ENCODE measurements at regions not wholly inside any gene's neighbourhood (a gene's known extent, or its start where the extent isn't known, plus 50 kb on each side); places are given as distances from the start of the nearest gene placed in this dataset.

- POLR2A ChIA-PET, result no interaction called here
- Mint-ChIP-seq H3K9me3 (peaks cover 25% of the 10 kb centered on the region), H3K4me3 (no peak overlapping the region), H3K27me3 (ENCODE audit: low read depth) (peaks cover 27% of the 10 kb centered on the region), H3K27ac (no peak overlapping the region), H3K4me1 (peaks cover 6% of the 10 kb centered on the region; the same call in 1 of the 2 replicates), H3K36me3 (peaks cover 19% of the 10 kb centered on the region)
- CTCF ChIA-PET, result no interaction called here
- ATAC-seq (no peak), DNase-seq (ENCODE audit: low spot score) (no peak)
- TF ChIP-seq PRRX2 (CRISPR knock-in tag; IDR thresholded peaks at IDR 0.05) (no peak), FOXP1 (CRISPR knock-in tag; IDR thresholded peaks at IDR 0.05; ENCODE audit: borderline replicate concordance) (no peak), NFE2L1 (CRISPR knock-in tag; IDR thresholded peaks at IDR 0.05) (no peak), EMX1 (CRISPR knock-in tag; IDR thresholded peaks at IDR 0.05) (no peak)
Observed at GRCh38 chr14:38022775-38023174, 184.9 kb upstream of the SSTR1 start.

GRCh38 chr14:38038171-38038570 is 169.5 kb upstream of the SSTR1 start:
- no peak overlapping the region for H3K4me3 Mint-ChIP-seq
- POLR2A ChIA-PET, result no interaction called here
- no peak for ATAC-seq

GRCh38 chr14:38038986-38039385 is 168.7 kb upstream of the SSTR1 start:
- Mint-ChIP-seq H3K4me3 (no peak overlapping the region), H3K9me3 (peaks cover 13% of the 10 kb centered on the region)
- POLR2A ChIA-PET, result no interaction called here
- TF ChIP-seq NFE2L1 (CRISPR knock-in tag; IDR thresholded peaks at IDR 0.05) (no peak), TP53 (CRISPR knock-in tag; IDR thresholded peaks at IDR 0.05) (no peak), CREB1 (CRISPR knock-in tag; IDR thresholded peaks at IDR 0.05) (no peak), MLX (CRISPR knock-in tag; IDR thresholded peaks at IDR 0.05) (no peak), CREM (CRISPR knock-in tag; IDR thresholded peaks at IDR 0.05) (no peak), NR2C2 (CRISPR knock-in tag; IDR thresholded peaks at IDR 0.05) (no peak), USF1 (CRISPR knock-in tag; IDR thresholded peaks at IDR 0.05) (no peak), E2F5 (CRISPR knock-in tag; IDR thresholded peaks at IDR 0.05) (no peak), ARID4B (CRISPR knock-in tag; IDR thresholded peaks at IDR 0.05; ENCODE audit: borderline replicate concordance) (no peak), ZSCAN18 (CRISPR knock-in tag; IDR thresholded peaks at IDR 0.05) (no peak)

More at GRCh38 chr14:38038171-38038570, 169.5 kb upstream of the SSTR1 start:
- Mint-ChIP-seq H3K27me3 (ENCODE audit: low read depth) (peaks cover 9% of the 10 kb centered on the region; the same call in 1 of the 2 replicates), H3K27ac (no peak overlapping the region), H3K9me3 (peaks cover 15% of the 10 kb centered on the region), H3K4me1 (peaks cover 8% of the 10 kb centered on the region), H3K36me3 (no peaks in the 10 kb centered on the region)
- CTCF ChIA-PET, result no interaction called here
- DNase-seq (ENCODE audit: low spot score), result no peak
- TF ChIP-seq ZNF232 (CRISPR knock-in tag; IDR thresholded peaks at IDR 0.05) (no peak), CDX4 (CRISPR knock-in tag; IDR thresholded peaks at IDR 0.05; ENCODE audit: borderline replicate concordance) (no peak), AFF4 (CRISPR knock-in tag; IDR thresholded peaks at IDR 0.05; ENCODE audit: borderline replicate concordance) (no peak)

More at GRCh38 chr14:38038986-38039385, 168.7 kb upstream of the SSTR1 start:
- Mint-ChIP-seq H3K36me3 (no peaks in the 10 kb centered on the region), H3K4me1 (peaks cover 8% of the 10 kb centered on the region), H3K27ac (no peak overlapping the region), H3K27me3 (ENCODE audit: low read depth) (peaks cover 8% of the 10 kb centered on the region; the same call in 1 of the 2 replicates)
- ATAC-seq, result no peak
- DNase-seq (ENCODE audit: low spot score), result no peak
- CTCF ChIA-PET, result no interaction called here

All from WTC11 (cell line).